ENCODE measurements at regions not wholly inside any gene's neighbourhood (a gene's known extent, or its start where the extent isn't known, plus 50 kb on each side); places are given as distances from the start of the nearest gene placed in this dataset.

DNA sequence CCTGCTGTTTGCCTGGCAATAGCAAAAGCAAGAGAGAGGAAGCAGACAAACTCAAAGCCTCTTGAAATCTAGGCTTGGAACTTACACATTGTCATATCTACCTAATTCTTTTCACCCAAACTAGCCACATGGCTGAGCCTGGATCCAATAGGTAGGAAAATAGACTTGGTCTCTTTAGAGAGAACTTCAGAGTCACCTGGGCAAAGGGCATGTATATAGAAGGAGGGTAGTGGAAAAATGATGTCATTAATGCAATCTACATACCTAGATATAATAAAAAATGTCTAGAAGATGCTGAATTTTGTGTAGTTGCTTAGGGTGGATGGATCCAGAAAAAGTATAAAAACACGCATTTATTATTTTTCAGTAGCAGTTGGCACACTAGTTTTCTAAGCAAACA is 237.0 kb upstream of the GEMIN8 start:
- TF ChIP-seq CTCF (IDR thresholded peaks at IDR 0.05) (no peak), POLR2A (IDR thresholded peaks at IDR 0.05) (no peak)

Measured in heart left ventricle (tissue), 13 donors.